ENCODE measurements at regions not wholly inside any gene's neighbourhood (a gene's known extent, or its start where the extent isn't known, plus 50 kb on each side); places are given as distances from the start of the nearest gene placed in this dataset.
"Not testable (repeated sequence)": the region's sequence is repeated elsewhere in the genome, so short reads cannot be mapped to it uniquely, and the experiment has no call there.

DNA sequence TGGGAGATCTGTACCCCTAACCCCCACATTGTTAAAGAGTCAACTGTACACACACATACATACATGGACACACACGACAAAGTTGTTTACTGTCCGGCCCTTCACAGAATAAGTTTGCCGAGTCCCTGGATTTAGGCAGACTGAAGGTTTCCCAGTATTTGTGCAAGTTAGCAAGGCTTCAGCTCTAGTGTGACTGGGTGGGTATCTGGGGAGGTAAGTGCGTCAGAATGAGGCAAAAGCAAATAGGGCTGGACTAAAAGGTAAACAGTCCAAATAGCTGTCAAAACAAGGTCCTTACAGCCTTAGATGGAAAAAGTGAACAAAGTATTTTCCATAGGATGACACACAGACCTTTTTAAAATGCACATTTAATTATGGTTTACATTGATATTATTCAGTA lies 228.4 kb upstream of the UFM1 start:
- no peak for ATAC-seq (replicated peaks in 1 of 2)
- no peak for DNase-seq
- H3K9me3 Mint-ChIP-seq: peaks cover 0 to 1% of the 10 kb centered on the region in 2 donors
- no peaks in the 10 kb centered on the region for H3K27me3 Mint-ChIP-seq (ENCODE audit: low read depth)
- no peaks in the 10 kb centered on the region for H3K4me1 Mint-ChIP-seq (ENCODE audit: low read depth)
- H3K27ac Mint-ChIP-seq: no peak overlapping the region
- no peaks in the 10 kb centered on the region for H3K36me3 Mint-ChIP-seq (ENCODE audit: insufficient read depth in 2 of 2)
- H3K4me3 Mint-ChIP-seq: no peak overlapping the region

DNA sequence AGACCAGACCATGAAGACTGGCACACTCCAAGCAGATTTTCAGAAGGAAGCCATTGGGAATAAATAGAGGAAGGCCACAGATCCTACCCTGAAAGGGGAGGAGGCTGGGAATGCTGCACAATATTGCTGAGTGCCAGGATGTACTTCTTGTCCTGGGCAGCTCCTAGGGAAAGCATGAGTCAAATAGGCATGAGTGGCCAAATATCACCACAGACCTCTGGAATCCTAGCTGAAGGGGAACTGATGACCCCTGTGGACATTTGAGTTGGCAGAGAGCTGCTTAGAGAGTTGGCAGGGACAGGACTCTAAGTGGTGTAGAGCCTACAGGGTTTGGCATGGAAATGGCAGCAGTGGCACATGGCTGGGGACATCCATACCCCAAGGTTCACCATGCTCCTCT lies 234.3 kb upstream of the TRPC4 start:
- Mint-ChIP-seq H3K4me1 (ENCODE audit: low read depth) (no peaks in the 10 kb centered on the region), H3K36me3 (ENCODE audit: insufficient read depth in 2 of 2) (no peaks in the 10 kb centered on the region), H3K27ac (no peak overlapping the region), H3K9me3 (peaks cover 8% of the 10 kb centered on the region in 2 donors), H3K27me3 (ENCODE audit: low read depth) (no peaks in the 10 kb centered on the region), H3K4me3 (no peak overlapping the region)
- DNase-seq: no peak
- ATAC-seq (replicated peaks in 1 of 2): no peak

DNA sequence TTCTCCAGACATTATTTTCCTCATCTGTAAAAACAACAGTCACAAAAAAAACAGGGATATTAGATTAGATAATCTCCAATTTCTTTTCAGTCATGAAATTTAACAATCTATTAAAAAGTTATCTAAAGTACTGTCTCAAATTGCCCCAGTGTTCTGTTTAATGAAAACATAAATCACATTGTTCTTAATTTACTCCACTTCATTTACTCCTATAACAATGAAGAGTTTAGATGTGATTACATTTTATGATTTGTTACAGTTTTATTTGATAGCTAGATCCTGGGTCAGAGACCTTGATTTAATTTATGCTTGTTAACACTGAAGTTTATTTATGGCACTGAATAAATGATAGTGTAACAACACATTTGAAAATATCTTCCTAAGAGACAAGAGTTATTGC lies 230.2 kb upstream of the TRPC4 start:
- DNase-seq (no peak), ATAC-seq (replicated peaks in 1 of 2) (no peak)
- H3K27ac Mint-ChIP-seq: no peak overlapping the region
- H3K36me3 Mint-ChIP-seq (ENCODE audit: insufficient read depth in 2 of 2): no peaks in the 10 kb centered on the region
- no peaks in the 10 kb centered on the region for H3K27me3 Mint-ChIP-seq (ENCODE audit: low read depth)
- peaks cover 2 to 3% of the 10 kb centered on the region in 2 donors for H3K9me3 Mint-ChIP-seq
- H3K4me3 Mint-ChIP-seq: no peak overlapping the region
- H3K4me1 Mint-ChIP-seq (ENCODE audit: low read depth): no peaks in the 10 kb centered on the region

DNA sequence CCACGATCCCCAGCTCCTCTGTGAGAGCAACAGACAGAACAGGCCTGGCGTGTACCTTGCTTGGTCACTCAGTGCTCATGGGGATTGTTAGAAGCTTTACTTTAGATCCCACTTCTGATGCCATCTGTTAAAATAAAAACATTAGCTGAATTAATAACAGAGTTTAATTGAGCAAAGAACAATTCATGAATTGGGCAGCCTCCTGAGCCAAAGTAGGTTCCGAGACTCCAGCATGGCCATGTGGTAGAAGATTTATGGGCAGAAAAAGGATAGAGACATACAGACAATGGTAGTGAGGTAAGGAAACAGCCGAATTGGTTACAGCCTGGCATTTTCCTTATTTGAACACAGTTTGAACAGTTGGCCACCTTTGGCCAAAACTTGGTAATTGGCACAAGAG lies 223.9 kb upstream of the TRPC4 start:
- Mint-ChIP-seq H3K27ac (no peak overlapping the region), H3K4me1 (ENCODE audit: low read depth) (no peaks in the 10 kb centered on the region), H3K9me3 (peaks cover 2 to 5% of the 10 kb centered on the region in 2 donors), H3K36me3 (ENCODE audit: insufficient read depth in 2 of 2) (no peaks in the 10 kb centered on the region), H3K27me3 (ENCODE audit: low read depth) (no peaks in the 10 kb centered on the region), H3K4me3 (no peak overlapping the region)
- DNase-seq (no peak), ATAC-seq (replicated peaks in 1 of 2) (no peak)

DNA sequence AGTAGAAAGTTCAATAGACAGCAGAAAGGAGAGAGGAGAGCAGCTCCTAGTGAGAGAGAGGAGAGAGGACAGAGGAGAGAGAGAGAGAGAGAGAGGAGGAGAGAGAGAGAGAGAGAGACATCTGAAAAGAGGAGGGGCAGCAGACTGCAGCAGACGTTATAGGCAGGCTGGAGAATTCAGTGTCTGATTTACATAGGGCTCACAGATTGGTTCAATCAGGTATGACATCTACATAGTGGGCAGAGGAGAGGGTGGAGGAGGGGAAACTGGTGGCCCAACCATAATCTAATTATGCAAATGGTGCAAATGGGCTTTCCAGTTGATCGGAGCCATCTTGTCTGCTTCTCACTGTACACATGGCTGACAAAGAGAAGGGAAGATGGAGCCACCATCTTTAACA lies 221.3 kb upstream of the TRPC4 start:
- Mint-ChIP-seq H3K27ac (no peak overlapping the region), H3K4me1 (ENCODE audit: low read depth) (no peaks in the 10 kb centered on the region), H3K9me3 (peaks cover 2 to 3% of the 10 kb centered on the region in 2 donors), H3K36me3 (ENCODE audit: insufficient read depth in 2 of 2) (no peaks in the 10 kb centered on the region), H3K27me3 (ENCODE audit: low read depth) (no peaks in the 10 kb centered on the region), H3K4me3 (no peak overlapping the region)
- DNase-seq: no peak
- ATAC-seq (replicated peaks in 1 of 2): no peak

DNA sequence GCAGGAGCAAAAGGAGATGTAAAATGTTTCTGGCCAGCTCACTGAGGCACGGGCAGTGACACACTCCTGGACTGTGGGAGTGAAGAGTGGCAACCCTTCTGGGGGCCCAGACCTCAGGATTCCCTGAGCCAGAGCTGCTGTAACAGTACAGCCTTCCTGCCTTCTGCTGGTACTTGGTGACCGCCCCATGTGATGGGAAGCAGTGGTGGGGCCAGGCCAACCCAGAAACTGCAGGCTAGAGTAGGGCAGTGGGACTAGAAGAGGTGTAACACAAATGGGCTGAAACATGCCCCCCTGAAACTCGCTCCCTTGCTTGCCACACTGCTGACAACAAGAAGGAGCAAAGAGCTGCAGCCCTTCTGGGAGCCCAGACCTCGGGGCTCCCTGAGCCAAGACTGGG lies 217.1 kb upstream of the TRPC4 start:
- DNase-seq (no peak), ATAC-seq (replicated peaks in 1 of 2) (no peak)
- Mint-ChIP-seq H3K4me3 (no peak overlapping the region), H3K27ac (no peak overlapping the region), H3K36me3 (ENCODE audit: insufficient read depth in 2 of 2) (peaks cover 1% of the 10 kb centered on the region in 2 donors), H3K4me1 (ENCODE audit: low read depth) (no peaks in the 10 kb centered on the region), H3K27me3 (ENCODE audit: low read depth) (no peaks in the 10 kb centered on the region), H3K9me3 (peaks cover 10 to 14% of the 10 kb centered on the region in 2 donors)

DNA sequence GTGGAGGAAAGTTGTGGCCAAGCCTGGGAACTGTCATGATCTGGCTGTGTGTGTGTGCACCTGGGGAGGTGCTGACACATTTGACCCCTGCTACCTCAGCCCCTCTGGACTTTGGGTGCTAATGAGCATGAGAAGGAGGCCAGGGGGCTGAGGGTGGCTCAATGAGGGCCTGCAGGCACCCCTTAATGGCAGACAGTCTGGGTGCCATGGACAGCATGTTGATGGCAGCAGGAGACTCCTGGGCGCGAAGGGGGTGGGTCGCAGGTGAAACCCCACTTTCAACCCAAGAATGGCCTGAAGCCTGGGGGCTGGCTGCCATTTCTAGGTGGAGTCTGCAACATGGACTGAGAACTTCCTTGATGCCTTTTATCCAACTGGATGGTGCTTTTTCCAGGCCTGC lies 216.4 kb upstream of the TRPC4 start:
- no peaks in the 10 kb centered on the region for H3K4me1 Mint-ChIP-seq (ENCODE audit: low read depth)
- DNase-seq (no peak), ATAC-seq (replicated peaks in 1 of 2) (no peak)
- H3K9me3 Mint-ChIP-seq: peaks cover 12 to 18% of the 10 kb centered on the region in 2 donors
- no peak overlapping the region for H3K4me3 Mint-ChIP-seq
- no peak overlapping the region for H3K27ac Mint-ChIP-seq
- peaks cover 1% of the 10 kb centered on the region in 2 donors for H3K36me3 Mint-ChIP-seq (ENCODE audit: insufficient read depth in 2 of 2)
- no peaks in the 10 kb centered on the region for H3K27me3 Mint-ChIP-seq (ENCODE audit: low read depth)

DNA sequence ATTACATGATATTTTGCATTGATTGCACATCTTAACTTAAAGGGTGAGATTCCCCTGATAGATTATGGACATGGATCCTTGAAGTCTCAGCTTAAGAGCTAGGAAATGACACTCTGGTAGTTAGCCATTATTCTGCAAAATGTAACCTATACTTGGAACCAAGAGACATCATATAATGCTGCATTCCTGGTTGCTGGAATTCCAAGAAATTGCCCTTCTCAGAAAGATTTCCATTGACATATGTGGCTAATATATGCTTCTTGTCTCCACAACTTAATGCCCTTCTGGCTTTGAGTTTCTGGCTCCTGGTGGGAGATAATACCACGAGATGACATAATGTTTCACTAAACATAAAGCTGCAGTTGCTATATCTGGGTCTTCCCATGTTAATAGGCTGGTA lies 204.4 kb upstream of the TRPC4 start:
- ATAC-seq (replicated peaks in 1 of 2) (no peak), DNase-seq (no peak)
- Mint-ChIP-seq H3K4me3 (no peak overlapping the region), H3K36me3 (ENCODE audit: insufficient read depth in 2 of 2) (peaks cover 0 to 4% of the 10 kb centered on the region in 2 donors), H3K27ac (no peak overlapping the region), H3K27me3 (ENCODE audit: low read depth) (no peaks in the 10 kb centered on the region), H3K4me1 (ENCODE audit: low read depth) (no peaks in the 10 kb centered on the region), H3K9me3 (peaks cover 6 to 7% of the 10 kb centered on the region in 2 donors)

DNA sequence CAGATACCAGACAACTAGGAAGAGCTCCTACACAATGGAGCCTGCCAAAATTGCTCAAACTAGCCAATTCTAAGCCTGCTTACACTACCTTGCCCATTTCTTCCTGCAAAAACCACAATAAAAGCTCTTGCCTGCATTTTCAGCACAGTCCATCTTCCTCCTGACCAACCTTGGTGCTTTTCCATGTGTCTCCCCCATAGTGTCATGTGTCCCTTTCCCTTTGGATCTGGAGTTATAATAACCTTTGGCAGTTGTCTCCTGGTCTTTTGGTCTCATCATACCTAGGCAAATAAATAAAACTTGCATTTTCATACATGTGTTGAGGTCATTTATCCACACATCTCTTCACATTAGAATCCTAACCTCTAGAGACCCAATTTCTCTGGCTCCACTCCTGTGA lies 203.1 kb upstream of the TRPC4 start:
- DNase-seq: no peak
- Mint-ChIP-seq H3K36me3 (ENCODE audit: insufficient read depth in 2 of 2) (peaks cover 0 to 4% of the 10 kb centered on the region in 2 donors), H3K27ac (no peak overlapping the region), H3K4me1 (ENCODE audit: low read depth) (no peaks in the 10 kb centered on the region), H3K4me3 (no peak overlapping the region), H3K27me3 (ENCODE audit: low read depth) (no peaks in the 10 kb centered on the region), H3K9me3 (peaks cover 6% of the 10 kb centered on the region in 2 donors)
- ATAC-seq (replicated peaks in 1 of 2): no peak

DNA sequence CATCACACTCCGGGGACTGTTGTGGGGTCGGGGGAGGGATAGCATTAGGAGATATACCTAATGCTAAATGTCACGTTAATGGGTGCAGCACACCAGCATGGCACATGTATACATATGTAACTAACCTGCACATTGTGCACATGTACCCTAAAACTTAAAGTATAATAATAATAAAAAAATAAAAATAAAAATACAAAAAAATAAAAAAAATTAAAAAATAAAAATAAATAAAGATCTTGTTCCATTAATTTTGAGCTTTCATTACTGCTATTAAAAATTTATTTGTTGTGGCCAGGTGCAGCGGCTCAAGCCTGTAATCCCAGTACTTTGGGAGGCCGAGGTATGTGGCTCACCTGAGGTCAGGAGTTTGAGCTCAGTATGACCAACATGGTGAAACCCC lies 201.8 kb upstream of the TRPC4 start:
- H3K4me3 Mint-ChIP-seq; H3K4me1 Mint-ChIP-seq (ENCODE audit: low read depth); H3K27me3 Mint-ChIP-seq (ENCODE audit: low read depth); H3K9me3 Mint-ChIP-seq; H3K36me3 Mint-ChIP-seq (ENCODE audit: insufficient read depth in 2 of 2); ATAC-seq (replicated peaks in 1 of 2); DNase-seq; H3K27ac Mint-ChIP-seq: not testable (repeated sequence)

DNA sequence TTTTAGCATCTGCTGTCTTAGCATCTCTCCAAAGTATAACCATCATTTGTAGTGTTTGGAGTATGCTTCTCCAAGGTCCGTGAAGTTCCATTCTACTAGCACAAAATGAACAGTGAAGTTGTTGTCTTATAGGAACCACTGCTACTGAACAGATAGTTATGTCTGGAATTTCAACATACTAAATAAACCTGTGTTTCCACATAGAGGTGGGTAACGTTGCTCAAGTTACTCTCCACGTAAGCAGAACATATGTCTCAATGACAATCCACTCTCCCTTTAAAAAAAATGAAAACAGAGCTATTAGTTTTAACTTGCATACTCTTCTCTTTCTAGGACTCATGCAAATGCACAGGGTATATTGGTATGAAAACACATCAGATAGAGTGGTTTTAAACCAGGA lies 184.3 kb upstream of the TRPC4 start:
- ATAC-seq (replicated peaks in 1 of 2) (no peak), DNase-seq (no peak)
- Mint-ChIP-seq H3K4me3 (no peak overlapping the region), H3K36me3 (ENCODE audit: insufficient read depth in 2 of 2) (no peaks in the 10 kb centered on the region), H3K9me3 (peaks cover 2 to 5% of the 10 kb centered on the region in 2 donors), H3K27ac (no peak overlapping the region), H3K27me3 (ENCODE audit: low read depth) (no peaks in the 10 kb centered on the region), H3K4me1 (ENCODE audit: low read depth) (no peaks in the 10 kb centered on the region)

DNA sequence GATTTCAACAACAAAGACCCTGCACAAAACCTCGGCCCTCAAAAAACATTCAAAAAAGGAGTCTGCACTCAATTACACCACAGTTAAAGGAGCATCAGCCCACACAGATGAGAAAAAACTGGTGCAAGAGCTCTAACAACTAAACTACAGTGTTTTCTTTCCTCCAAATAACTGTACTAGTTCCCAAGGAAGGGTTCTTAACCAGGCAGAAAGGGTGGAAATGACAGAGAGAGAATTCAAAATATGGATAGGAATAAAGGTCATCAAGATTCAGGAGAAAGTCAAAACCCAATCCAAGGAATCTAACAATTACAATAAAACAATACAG lies 176.4 kb upstream of the TRPC4 start:
- no peak for ATAC-seq (replicated peaks in 1 of 2)

DNA sequence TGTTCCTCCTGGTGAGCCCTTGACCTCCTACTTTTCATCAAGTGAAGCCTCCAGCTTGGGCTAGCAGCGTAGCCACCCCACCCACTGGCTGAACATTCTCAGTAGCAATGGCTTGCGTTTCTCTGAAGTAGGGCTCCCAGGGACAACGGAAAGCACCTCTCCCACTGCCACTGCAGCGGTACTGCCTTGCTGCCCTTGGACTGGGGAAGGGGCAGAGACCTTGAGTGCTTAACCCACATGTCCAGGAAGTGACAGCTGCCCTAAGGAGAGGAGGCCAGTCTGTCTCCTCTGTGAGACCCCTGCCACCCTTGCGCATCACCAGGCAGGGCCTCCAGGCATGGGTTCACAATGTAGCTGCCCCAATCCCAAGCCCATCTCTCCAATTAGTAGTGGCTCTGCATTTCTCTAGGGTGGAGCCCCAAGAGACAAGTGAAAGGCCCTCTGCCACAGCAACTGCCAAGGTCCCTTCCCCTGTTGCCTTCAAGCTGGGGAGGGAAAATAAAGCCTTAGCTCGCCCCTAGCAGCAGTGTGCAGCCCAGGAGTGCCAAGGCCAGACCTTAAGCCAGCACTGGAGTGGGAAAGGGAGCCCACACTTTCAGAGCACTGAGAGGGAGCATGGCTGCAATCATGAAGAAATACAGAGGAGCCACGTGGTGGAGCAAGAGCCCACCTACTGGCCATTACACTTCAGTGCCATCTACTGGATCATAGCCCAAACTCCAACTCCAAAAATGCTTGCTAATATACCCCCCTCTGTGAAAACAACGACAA lies 175.9 kb upstream of the TRPC4 start:
- H3K27me3 Mint-ChIP-seq (ENCODE audit: low read depth): no peaks in the 10 kb centered on the region

More for the DNA sequence above, 176.4 kb upstream of the TRPC4 start:
- H3K27me3 Mint-ChIP-seq (ENCODE audit: low read depth): no peaks in the 10 kb centered on the region
- H3K9me3 Mint-ChIP-seq: peaks cover 13 to 19% of the 10 kb centered on the region in 2 donors
- no peaks in the 10 kb centered on the region for H3K4me1 Mint-ChIP-seq (ENCODE audit: low read depth)
- H3K4me3 Mint-ChIP-seq: no peak overlapping the region
- peaks cover 1 to 2% of the 10 kb centered on the region in 2 donors for H3K36me3 Mint-ChIP-seq (ENCODE audit: insufficient read depth in 2 of 2)
- no peak for DNase-seq
- H3K27ac Mint-ChIP-seq: no peak overlapping the region

DNA sequence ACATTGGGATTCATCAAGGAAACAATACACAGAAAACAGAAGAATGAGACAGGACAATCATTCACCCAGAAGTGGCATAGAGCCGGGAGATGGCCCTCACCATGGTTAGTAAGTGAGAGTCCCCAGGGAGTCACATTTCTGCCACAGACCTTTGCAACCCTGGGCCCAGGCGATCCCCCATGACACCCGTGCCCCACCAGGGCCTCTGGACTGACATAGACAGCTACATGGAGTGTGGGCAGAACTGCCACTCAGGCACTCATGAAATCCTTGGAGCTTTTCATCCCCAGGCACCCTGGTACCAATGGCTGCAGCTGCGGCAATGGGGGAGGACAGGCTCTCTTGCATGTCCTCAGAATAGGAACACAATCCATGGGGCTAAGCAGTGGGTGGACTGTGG lies 174.5 kb upstream of the TRPC4 start:
- peaks cover 1 to 2% of the 10 kb centered on the region in 2 donors for H3K36me3 Mint-ChIP-seq (ENCODE audit: insufficient read depth in 2 of 2)
- peaks cover 10 to 20% of the 10 kb centered on the region in 2 donors for H3K9me3 Mint-ChIP-seq
- DNase-seq (no peak), ATAC-seq (replicated peaks in 1 of 2) (no peak)
- no peak overlapping the region for H3K4me3 Mint-ChIP-seq
- H3K4me1 Mint-ChIP-seq (ENCODE audit: low read depth): no peaks in the 10 kb centered on the region
- no peak overlapping the region for H3K27ac Mint-ChIP-seq
- H3K27me3 Mint-ChIP-seq (ENCODE audit: low read depth): no peaks in the 10 kb centered on the region

More for the DNA sequence above, 175.9 kb upstream of the TRPC4 start:
- peaks cover 11 to 21% of the 10 kb centered on the region in 2 donors for H3K9me3 Mint-ChIP-seq
- no peak for DNase-seq
- H3K4me3 Mint-ChIP-seq: no peak overlapping the region
- no peaks in the 10 kb centered on the region for H3K4me1 Mint-ChIP-seq (ENCODE audit: low read depth)
- H3K36me3 Mint-ChIP-seq (ENCODE audit: insufficient read depth in 2 of 2): peaks cover 1 to 2% of the 10 kb centered on the region in 2 donors
- ATAC-seq (replicated peaks in 1 of 2): no peak
- no peak overlapping the region for H3K27ac Mint-ChIP-seq
